ENCODE measurements at regions not wholly inside any gene's neighbourhood (a gene's known extent, or its start where the extent isn't known, plus 50 kb on each side); places are given as distances from the start of the nearest gene placed in this dataset.

DNA sequence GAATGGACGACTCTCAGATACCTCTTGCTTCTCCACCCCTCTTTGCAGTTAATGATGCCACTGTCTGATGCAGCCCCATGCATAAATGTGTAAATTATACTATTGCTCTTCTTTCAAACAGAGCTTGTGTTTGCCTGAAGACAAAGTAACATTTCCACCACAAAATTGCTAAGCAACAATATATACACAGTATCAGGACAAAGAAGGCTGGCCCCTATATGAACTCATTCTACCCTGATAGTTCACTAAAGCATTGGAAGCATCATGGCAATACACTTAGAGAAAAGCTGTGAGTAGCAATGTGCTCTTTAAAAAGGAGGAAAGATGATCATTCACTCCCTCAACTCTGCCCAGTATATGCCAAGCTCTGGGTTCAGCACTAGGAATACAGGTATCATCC is 427.0 kb upstream of the CPEB2 start:
- TF ChIP-seq, protein P1, sequence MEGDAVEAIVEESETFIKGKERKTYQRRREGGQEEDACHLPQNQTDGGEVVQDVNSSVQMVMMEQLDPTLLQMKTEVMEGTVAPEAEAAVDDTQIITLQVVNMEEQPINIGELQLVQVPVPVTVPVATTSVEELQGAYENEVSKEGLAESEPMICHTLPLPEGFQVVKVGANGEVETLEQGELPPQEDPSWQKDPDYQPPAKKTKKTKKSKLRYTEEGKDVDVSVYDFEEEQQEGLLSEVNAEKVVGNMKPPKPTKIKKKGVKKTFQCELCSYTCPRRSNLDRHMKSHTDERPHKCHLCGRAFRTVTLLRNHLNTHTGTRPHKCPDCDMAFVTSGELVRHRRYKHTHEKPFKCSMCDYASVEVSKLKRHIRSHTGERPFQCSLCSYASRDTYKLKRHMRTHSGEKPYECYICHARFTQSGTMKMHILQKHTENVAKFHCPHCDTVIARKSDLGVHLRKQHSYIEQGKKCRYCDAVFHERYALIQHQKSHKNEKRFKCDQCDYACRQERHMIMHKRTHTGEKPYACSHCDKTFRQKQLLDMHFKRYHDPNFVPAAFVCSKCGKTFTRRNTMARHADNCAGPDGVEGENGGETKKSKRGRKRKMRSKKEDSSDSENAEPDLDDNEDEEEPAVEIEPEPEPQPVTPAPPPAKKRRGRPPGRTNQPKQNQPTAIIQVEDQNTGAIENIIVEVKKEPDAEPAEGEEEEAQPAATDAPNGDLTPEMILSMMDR (IDR thresholded peaks at IDR 0.05; ENCODE audit: partially characterized antibody, unreplicated experiment) = no peak
- DNase-seq = no peak
- no peak overlapping the region for H3K4me3 Mint-ChIP-seq (ENCODE audit: unreplicated experiment)
- no peak overlapping the region for H3K27ac Mint-ChIP-seq (ENCODE audit: unreplicated experiment)
- no peaks in the 10 kb centered on the region for H3K36me3 Mint-ChIP-seq (ENCODE audit: unreplicated experiment)
- H3K27me3 Mint-ChIP-seq (ENCODE audit: unreplicated experiment) = no peaks in the 10 kb centered on the region
- no peaks in the 10 kb centered on the region for H3K9me3 Mint-ChIP-seq (ENCODE audit: unreplicated experiment)
- H3K4me1 Mint-ChIP-seq (ENCODE audit: low read depth, unreplicated experiment) = no peaks in the 10 kb centered on the region

DNA sequence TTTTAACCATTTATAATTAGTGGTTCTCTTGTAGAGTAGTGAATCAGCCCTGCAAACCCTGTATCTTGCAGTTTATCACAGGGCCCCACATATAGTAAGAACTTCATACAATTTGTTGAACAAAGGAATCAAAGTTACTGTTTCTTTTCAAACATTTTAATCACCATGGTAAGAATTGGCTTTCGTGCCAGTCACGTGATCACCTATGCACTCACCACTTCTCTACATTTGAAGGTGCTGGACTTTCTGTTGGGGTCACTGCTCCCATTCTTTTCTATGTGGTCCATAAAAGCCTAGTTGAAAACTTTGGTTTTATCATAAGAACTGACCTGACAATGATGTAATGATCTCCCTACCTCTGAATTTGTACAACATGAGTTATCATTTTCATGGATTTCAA is 426.4 kb upstream of the CPEB2 start:
- no peak for DNase-seq
- TF ChIP-seq, protein P1 (IDR thresholded peaks at IDR 0.05; ENCODE audit: partially characterized antibody, unreplicated experiment) = no peak
- H3K27me3 Mint-ChIP-seq (ENCODE audit: unreplicated experiment) = no peaks in the 10 kb centered on the region
- no peaks in the 10 kb centered on the region for H3K36me3 Mint-ChIP-seq (ENCODE audit: unreplicated experiment)
- no peak overlapping the region for H3K27ac Mint-ChIP-seq (ENCODE audit: unreplicated experiment)
- H3K4me1 Mint-ChIP-seq (ENCODE audit: low read depth, unreplicated experiment) = no peaks in the 10 kb centered on the region
- no peak overlapping the region for H3K4me3 Mint-ChIP-seq (ENCODE audit: unreplicated experiment)
- no peaks in the 10 kb centered on the region for H3K9me3 Mint-ChIP-seq (ENCODE audit: unreplicated experiment)

DNA sequence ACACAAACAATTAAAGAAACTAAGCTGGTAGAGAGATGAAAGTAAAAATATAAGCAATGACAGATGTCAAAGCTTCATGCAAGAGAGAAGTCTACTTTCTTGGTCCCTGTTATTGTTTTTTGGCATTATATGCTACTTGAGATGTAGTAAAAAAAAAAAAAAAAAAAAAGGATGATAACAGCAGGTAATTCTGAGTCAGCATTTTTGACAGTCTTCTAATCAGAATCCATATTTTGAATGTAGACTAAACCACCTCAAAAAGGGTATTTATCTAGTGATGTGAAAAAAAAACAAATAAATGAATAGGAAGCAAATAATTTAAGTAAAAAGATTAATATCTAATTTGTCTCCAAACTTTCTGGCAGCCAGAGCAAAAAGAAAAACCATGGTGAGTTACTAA is 422.2 kb upstream of the CPEB2 start:
- Mint-ChIP-seq H3K4me3 (ENCODE audit: unreplicated experiment) (no peak overlapping the region), H3K36me3 (ENCODE audit: unreplicated experiment) (no peaks in the 10 kb centered on the region), H3K27ac (ENCODE audit: unreplicated experiment) (no peak overlapping the region), H3K27me3 (ENCODE audit: unreplicated experiment) (no peaks in the 10 kb centered on the region), H3K4me1 (ENCODE audit: low read depth, unreplicated experiment) (no peaks in the 10 kb centered on the region), H3K9me3 (ENCODE audit: unreplicated experiment) (no peaks in the 10 kb centered on the region)
- TF ChIP-seq, protein P1 (IDR thresholded peaks at IDR 0.05; ENCODE audit: partially characterized antibody, unreplicated experiment) = no peak
- DNase-seq = no peak

DNA sequence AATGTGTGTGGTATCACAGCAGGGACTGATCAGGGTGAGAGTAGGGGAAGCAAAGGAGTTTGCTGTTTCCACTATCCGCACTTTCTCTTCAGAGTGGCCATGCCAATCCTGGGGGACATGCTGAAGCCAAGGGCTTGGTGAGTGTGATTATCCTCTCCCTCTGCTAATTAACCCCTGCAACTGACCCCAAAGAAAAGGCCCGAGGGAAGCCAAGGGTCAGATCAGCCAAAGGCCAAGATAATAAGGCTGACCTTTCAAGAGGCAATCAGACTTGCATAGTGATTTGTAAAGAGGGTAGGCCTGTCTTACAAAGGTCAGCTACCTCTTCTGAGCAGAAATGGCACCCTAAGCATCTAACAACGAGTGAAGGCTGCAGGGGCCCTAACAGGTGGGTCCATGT is 420.5 kb upstream of the CPEB2 start:
- DNase-seq = peak; percentile 22
- Mint-ChIP-seq H3K4me1 (ENCODE audit: low read depth, unreplicated experiment) (no peaks in the 10 kb centered on the region), H3K27me3 (ENCODE audit: unreplicated experiment) (no peaks in the 10 kb centered on the region), H3K27ac (ENCODE audit: unreplicated experiment) (no peak overlapping the region), H3K9me3 (ENCODE audit: unreplicated experiment) (no peaks in the 10 kb centered on the region), H3K36me3 (ENCODE audit: unreplicated experiment) (no peaks in the 10 kb centered on the region), H3K4me3 (ENCODE audit: unreplicated experiment) (no peak overlapping the region)
- TF ChIP-seq, protein P1 (IDR thresholded peaks at IDR 0.05; ENCODE audit: partially characterized antibody, unreplicated experiment) = no peak

DNA sequence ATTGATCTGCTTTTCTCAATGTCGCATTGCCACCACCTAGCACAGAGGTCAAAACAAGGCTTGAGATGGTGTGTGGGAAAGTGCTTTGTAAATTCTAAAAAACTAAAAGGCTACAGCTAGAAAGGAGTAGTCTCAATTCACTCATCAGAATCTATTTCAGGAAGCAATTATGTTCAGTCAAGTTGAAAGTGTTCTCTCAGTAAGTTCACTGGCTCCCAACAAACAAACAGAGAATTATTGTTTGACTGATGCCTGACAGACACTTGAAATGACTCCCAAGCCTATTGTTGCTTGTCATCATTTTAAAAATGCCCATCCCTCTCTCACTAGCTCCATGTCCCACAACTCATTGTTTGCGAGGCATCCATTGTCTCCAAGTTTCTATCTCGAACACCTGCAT is 419.6 kb upstream of the CPEB2 start:
- Mint-ChIP-seq H3K4me3 (ENCODE audit: unreplicated experiment) (no peak overlapping the region), H3K9me3 (ENCODE audit: unreplicated experiment) (no peaks in the 10 kb centered on the region), H3K4me1 (ENCODE audit: low read depth, unreplicated experiment) (no peaks in the 10 kb centered on the region), H3K27ac (ENCODE audit: unreplicated experiment) (no peak overlapping the region), H3K27me3 (ENCODE audit: unreplicated experiment) (no peaks in the 10 kb centered on the region), H3K36me3 (ENCODE audit: unreplicated experiment) (no peaks in the 10 kb centered on the region)
- no peak for DNase-seq
- TF ChIP-seq, protein P1 (IDR thresholded peaks at IDR 0.05; ENCODE audit: partially characterized antibody, unreplicated experiment) = no peak

Measured in glutamatergic neuron (in vitro differentiated cells).